ENCODE measurements at regions not wholly inside any gene's neighbourhood (a gene's known extent, or its start where the extent isn't known, plus 50 kb on each side); places are given as distances from the start of the nearest gene placed in this dataset.
"Not testable (repeated sequence)": the region's sequence is repeated elsewhere in the genome, so short reads cannot be mapped to it uniquely, and the experiment has no call there.

GRCh38 chr4:126539771-126540170, 1093.0 kb upstream of the INTU start:
- Histone ChIP-seq H3K9me3 (ENCODE audit: control insufficient read depth, low read length) (no peaks in the 10 kb centered on the region), H3K27me3 (ENCODE audit: control insufficient read depth in 1 of 2, insufficient read depth in 2 of 2, low read length in 1 of 2) (no peaks in the 10 kb centered on the region), H3K27ac (ENCODE audit: low read depth in 1 of 2, low read length in 2 of 2) (no peak overlapping the region), H3K36me3 (ENCODE audit: control insufficient read depth in 1 of 2, insufficient read depth in 2 of 2, low read length in 1 of 2) (no peaks in the 10 kb centered on the region), H3K4me3 (ENCODE audit: low read length in 2 of 2) (no peak overlapping the region), H3K4me1 (ENCODE audit: control insufficient read depth in 1 of 2, insufficient read depth in 2 of 2, low read length in 2 of 2) (peaks cover 0 to 2% of the 10 kb centered on the region in 2 donors)
- intact Hi-C loops (cut with DNase I): no loop called here
- DNase-seq (no peak), ATAC-seq (ENCODE audit: low FRiP score) (no peak)
- 49 to 54% methylated on average over 3 of the region's 3 CpGs for WGBS, 2 donors

DNA sequence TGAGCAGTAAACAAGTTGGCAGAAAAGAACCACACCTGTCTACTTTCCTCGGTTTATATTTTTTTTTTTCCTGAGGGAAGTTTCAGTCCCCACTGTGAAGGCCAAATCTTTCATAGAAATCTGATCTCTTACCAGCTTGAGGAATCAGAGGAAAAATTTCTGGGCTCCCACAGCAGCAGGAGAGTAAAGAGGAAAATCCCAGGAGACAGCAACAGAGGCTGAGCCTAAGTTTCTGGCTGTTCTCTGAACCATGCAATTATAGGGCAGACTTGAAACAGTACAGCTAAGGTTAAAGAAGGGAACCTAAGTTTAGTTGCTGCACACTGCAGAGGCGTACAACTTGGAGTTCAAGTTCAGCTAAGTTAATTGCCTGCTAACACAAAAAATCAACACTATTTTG, 1090.9 kb upstream of the INTU start:
- DNase-seq: no peak
- H3K4me3 ChIP-seq (ENCODE audit: low read length in 2 of 2): no peak overlapping the region
- H3K9me3 ChIP-seq (ENCODE audit: control insufficient read depth, low read length): no peaks in the 10 kb centered on the region
- no peaks in the 10 kb centered on the region for H3K36me3 ChIP-seq (ENCODE audit: control insufficient read depth in 1 of 2, insufficient read depth in 2 of 2, low read length in 1 of 2)
- no peak overlapping the region for H3K27ac ChIP-seq (ENCODE audit: low read depth in 1 of 2, low read length in 2 of 2)
- H3K4me1 ChIP-seq (ENCODE audit: control insufficient read depth in 1 of 2, insufficient read depth in 2 of 2, low read length in 2 of 2): peaks cover 0 to 2% of the 10 kb centered on the region in 2 donors
- no peaks in the 10 kb centered on the region for H3K27me3 ChIP-seq (ENCODE audit: control insufficient read depth in 1 of 2, insufficient read depth in 2 of 2, low read length in 1 of 2)
- intact Hi-C loops (cut with DNase I): no loop called here
- no peak for ATAC-seq (ENCODE audit: low FRiP score)
- WGBS, 2 donors: 12 to 21% methylated on average over 2 of the region's 2 CpGs

DNA sequence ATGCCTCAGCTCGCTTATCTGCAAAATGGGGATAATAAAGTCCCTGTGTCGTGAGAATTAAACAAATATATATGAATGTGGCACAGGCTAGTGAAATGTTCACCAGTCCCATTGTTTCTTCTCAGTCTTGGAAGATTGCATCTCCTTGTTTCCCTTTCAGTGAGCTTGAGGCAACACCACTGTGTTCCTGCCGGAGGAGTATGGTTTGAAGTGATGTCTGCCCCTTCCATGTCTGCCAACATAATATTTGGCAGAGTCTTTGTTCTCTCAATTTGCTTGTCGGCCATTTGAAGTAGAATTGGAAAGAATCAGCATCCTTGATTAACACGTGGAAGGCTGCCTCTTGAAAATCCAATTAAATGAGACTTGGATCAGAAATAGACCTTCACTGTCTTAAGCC, 1088.5 kb upstream of the INTU start:
- Histone ChIP-seq H3K27ac (ENCODE audit: low read depth in 1 of 2, low read length in 2 of 2) (no peak overlapping the region), H3K4me3 (ENCODE audit: low read length in 2 of 2) (no peak overlapping the region), H3K27me3 (ENCODE audit: control insufficient read depth in 1 of 2, insufficient read depth in 2 of 2, low read length in 1 of 2) (no peaks in the 10 kb centered on the region), H3K36me3 (ENCODE audit: control insufficient read depth in 1 of 2, insufficient read depth in 2 of 2, low read length in 1 of 2) (no peaks in the 10 kb centered on the region), H3K4me1 (ENCODE audit: control insufficient read depth in 1 of 2, insufficient read depth in 2 of 2, low read length in 2 of 2) (peaks cover 0 to 2% of the 10 kb centered on the region in 2 donors), H3K9me3 (ENCODE audit: control insufficient read depth, low read length) (no peaks in the 10 kb centered on the region)
- ATAC-seq (ENCODE audit: low FRiP score): no peak
- no peak for DNase-seq
- WGBS, 2 donors: 59 to 60% methylated on average over 5 of the region's 5 CpGs
- intact Hi-C loops (cut with DNase I): no loop called here

DNA sequence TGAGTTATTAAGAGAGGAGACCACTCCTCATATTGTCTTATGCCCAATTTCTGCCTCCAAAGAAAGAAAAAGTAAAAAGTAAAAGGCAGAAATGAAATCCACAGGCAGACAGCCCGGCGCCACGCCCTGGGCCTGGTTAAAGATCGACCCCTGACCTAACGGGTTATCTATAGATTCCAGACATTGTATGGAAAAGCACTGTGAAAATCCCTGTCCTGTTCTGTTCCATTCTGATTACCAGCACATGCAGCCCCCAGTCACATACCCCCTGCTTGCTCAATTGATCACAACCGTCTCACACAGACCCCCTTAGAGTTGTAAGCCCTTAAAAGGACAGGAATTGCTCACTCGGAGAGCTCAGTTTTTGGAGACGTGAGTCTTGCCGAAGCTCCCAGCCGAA, 1086.6 kb upstream of the INTU start:
- H3K4me1 ChIP-seq (ENCODE audit: control insufficient read depth in 1 of 2, insufficient read depth in 2 of 2, low read length in 2 of 2); H3K9me3 ChIP-seq (ENCODE audit: control insufficient read depth, low read length); ATAC-seq (ENCODE audit: low FRiP score); intact Hi-C loops (cut with DNase I); H3K27ac ChIP-seq (ENCODE audit: low read depth in 1 of 2, low read length in 2 of 2); H3K4me3 ChIP-seq (ENCODE audit: low read length in 2 of 2); H3K27me3 ChIP-seq (ENCODE audit: control insufficient read depth in 1 of 2, insufficient read depth in 2 of 2, low read length in 1 of 2); H3K36me3 ChIP-seq (ENCODE audit: control insufficient read depth in 1 of 2, insufficient read depth in 2 of 2, low read length in 1 of 2); DNase-seq: not testable (repeated sequence)
- 95 to 96% methylated on average over 10 of the region's 10 CpGs for WGBS, 2 donors

GRCh38 chr4:126547352-126547751, 1085.4 kb upstream of the INTU start:
- Histone ChIP-seq H3K36me3 (ENCODE audit: control insufficient read depth in 1 of 2, insufficient read depth in 2 of 2, low read length in 1 of 2) (no peaks in the 10 kb centered on the region), H3K4me3 (ENCODE audit: low read length in 2 of 2) (no peak overlapping the region), H3K27me3 (ENCODE audit: control insufficient read depth in 1 of 2, insufficient read depth in 2 of 2, low read length in 1 of 2) (no peaks in the 10 kb centered on the region), H3K4me1 (ENCODE audit: control insufficient read depth in 1 of 2, insufficient read depth in 2 of 2, low read length in 2 of 2) (no peaks in the 10 kb centered on the region), H3K27ac (ENCODE audit: low read depth in 1 of 2, low read length in 2 of 2) (no peak overlapping the region), H3K9me3 (ENCODE audit: control insufficient read depth, low read length) (no peaks in the 10 kb centered on the region)
- no peak for DNase-seq
- ATAC-seq (ENCODE audit: low FRiP score): no peak
- intact Hi-C loops (cut with DNase I): no loop called here

DNA sequence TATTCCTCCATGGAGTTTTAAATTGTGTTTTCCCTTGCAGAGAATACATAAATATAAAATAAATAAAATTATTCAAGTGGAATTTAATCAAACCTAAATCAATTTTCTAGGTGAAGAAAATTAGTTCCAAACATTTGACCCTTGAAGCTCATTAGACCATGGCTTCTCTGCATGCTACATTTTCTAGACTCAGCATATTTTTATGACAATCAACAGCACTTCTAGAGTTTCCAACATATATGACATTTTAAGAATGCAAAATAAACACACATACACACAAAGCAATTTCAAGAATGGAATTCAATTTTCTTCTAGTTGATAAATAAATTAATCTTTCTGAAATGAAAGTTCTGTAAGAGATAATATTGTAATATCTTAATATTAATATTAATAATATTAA, 1083.9 kb upstream of the INTU start:
- intact Hi-C loops (cut with DNase I): no loop called here
- Histone ChIP-seq H3K27ac (ENCODE audit: low read depth in 1 of 2, low read length in 2 of 2) (no peak overlapping the region), H3K4me3 (ENCODE audit: low read length in 2 of 2) (no peak overlapping the region), H3K4me1 (ENCODE audit: control insufficient read depth in 1 of 2, insufficient read depth in 2 of 2, low read length in 2 of 2) (no peaks in the 10 kb centered on the region), H3K36me3 (ENCODE audit: control insufficient read depth in 1 of 2, insufficient read depth in 2 of 2, low read length in 1 of 2) (no peaks in the 10 kb centered on the region), H3K9me3 (ENCODE audit: control insufficient read depth, low read length) (no peaks in the 10 kb centered on the region), H3K27me3 (ENCODE audit: control insufficient read depth in 1 of 2, insufficient read depth in 2 of 2, low read length in 1 of 2) (no peaks in the 10 kb centered on the region)
- ATAC-seq (ENCODE audit: low FRiP score): no peak
- no peak for DNase-seq

DNA sequence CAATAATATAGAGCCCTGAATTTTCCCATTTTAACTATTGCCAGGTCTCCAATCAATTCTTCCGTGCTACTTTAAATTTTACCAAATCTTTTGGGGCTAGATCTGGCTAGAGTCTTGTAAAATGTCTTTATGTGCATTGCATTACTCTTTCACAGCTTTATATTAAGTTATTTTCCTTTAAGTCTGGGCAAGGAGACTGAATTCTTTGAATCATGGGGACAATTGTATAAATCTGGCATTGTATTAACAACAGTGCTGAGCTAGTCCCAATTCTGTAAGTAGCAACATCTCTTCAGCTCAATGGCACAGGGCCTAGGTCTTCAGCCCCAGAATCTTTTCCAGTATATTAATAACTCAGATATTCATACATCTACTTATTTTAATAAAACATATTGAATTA, 1080.4 kb upstream of the INTU start:
- H3K4me3 ChIP-seq (ENCODE audit: low read length in 2 of 2): no peak overlapping the region
- no peak overlapping the region for H3K27ac ChIP-seq (ENCODE audit: low read depth in 1 of 2, low read length in 2 of 2)
- H3K9me3 ChIP-seq (ENCODE audit: control insufficient read depth, low read length): no peaks in the 10 kb centered on the region
- H3K4me1 ChIP-seq (ENCODE audit: control insufficient read depth in 1 of 2, insufficient read depth in 2 of 2, low read length in 2 of 2): no peaks in the 10 kb centered on the region
- WGBS, 2 donors: 45 to 57% methylated on average over 1 of the region's 1 CpG
- no peaks in the 10 kb centered on the region for H3K36me3 ChIP-seq (ENCODE audit: control insufficient read depth in 1 of 2, insufficient read depth in 2 of 2, low read length in 1 of 2)
- H3K27me3 ChIP-seq (ENCODE audit: control insufficient read depth in 1 of 2, insufficient read depth in 2 of 2, low read length in 1 of 2): no peaks in the 10 kb centered on the region
- no peak for ATAC-seq (ENCODE audit: low FRiP score)
- intact Hi-C loops (cut with DNase I): no loop called here
- no peak for DNase-seq

DNA sequence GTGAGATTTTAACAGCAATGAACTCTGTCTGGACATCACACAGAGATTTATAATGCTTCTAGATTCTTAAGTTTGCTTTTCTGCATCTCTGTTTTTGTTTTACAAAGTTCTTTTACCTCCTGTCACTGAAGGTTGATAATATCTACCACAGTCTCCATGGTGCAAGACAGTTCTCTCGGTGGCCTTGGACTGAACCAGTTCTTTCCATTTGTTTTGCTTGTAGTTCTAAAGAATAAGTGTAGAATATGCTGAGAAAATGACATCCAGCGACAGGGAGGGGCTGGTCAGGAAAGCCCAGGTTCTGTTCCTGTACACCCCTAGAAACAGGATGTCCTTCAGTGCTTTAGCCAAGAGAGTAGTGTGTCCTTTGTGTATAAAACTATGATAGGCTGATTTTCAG, 1079.5 kb upstream of the INTU start:
- H3K9me3 ChIP-seq (ENCODE audit: control insufficient read depth, low read length): no peaks in the 10 kb centered on the region
- H3K4me1 ChIP-seq (ENCODE audit: control insufficient read depth in 1 of 2, insufficient read depth in 2 of 2, low read length in 2 of 2): no peaks in the 10 kb centered on the region
- ATAC-seq (ENCODE audit: low FRiP score) (no peak), DNase-seq (no peak)
- 33 to 40% methylated on average over 2 of the region's 2 CpGs for WGBS, 2 donors
- H3K27me3 ChIP-seq (ENCODE audit: control insufficient read depth in 1 of 2, insufficient read depth in 2 of 2, low read length in 1 of 2): no peaks in the 10 kb centered on the region
- no peak overlapping the region for H3K27ac ChIP-seq (ENCODE audit: low read depth in 1 of 2, low read length in 2 of 2)
- H3K4me3 ChIP-seq (ENCODE audit: low read length in 2 of 2): no peak overlapping the region
- intact Hi-C loops (cut with DNase I): no loop called here
- H3K36me3 ChIP-seq (ENCODE audit: control insufficient read depth in 1 of 2, insufficient read depth in 2 of 2, low read length in 1 of 2): no peaks in the 10 kb centered on the region

GRCh38 chr4:126558596-126558995, 1074.2 kb upstream of the INTU start:
- intact Hi-C loops (cut with DNase I): no loop called here
- WGBS, 2 donors: 64 to 84% methylated on average over 2 of the region's 2 CpGs
- ATAC-seq (ENCODE audit: low FRiP score): no peak

More at GRCh38 chr4:126558596-126558995, 1074.2 kb upstream of the INTU start:
- DNase-seq: no peak
- H3K36me3 ChIP-seq (ENCODE audit: control insufficient read depth in 1 of 2, insufficient read depth in 2 of 2, low read length in 1 of 2): no peaks in the 10 kb centered on the region
- no peaks in the 10 kb centered on the region for H3K27me3 ChIP-seq (ENCODE audit: control insufficient read depth in 1 of 2, insufficient read depth in 2 of 2, low read length in 1 of 2)
- H3K9me3 ChIP-seq (ENCODE audit: control insufficient read depth, low read length): no peaks in the 10 kb centered on the region
- no peak overlapping the region for H3K4me3 ChIP-seq (ENCODE audit: low read length in 2 of 2)
- H3K27ac ChIP-seq (ENCODE audit: low read depth in 1 of 2, low read length in 2 of 2): no peak overlapping the region
- no peaks in the 10 kb centered on the region for H3K4me1 ChIP-seq (ENCODE audit: control insufficient read depth in 1 of 2, insufficient read depth in 2 of 2, low read length in 2 of 2)
